ENCODE measurements at regions not wholly inside any gene's neighbourhood (a gene's known extent, or its start where the extent isn't known, plus 50 kb on each side); places are given as distances from the start of the nearest gene placed in this dataset.

DNA sequence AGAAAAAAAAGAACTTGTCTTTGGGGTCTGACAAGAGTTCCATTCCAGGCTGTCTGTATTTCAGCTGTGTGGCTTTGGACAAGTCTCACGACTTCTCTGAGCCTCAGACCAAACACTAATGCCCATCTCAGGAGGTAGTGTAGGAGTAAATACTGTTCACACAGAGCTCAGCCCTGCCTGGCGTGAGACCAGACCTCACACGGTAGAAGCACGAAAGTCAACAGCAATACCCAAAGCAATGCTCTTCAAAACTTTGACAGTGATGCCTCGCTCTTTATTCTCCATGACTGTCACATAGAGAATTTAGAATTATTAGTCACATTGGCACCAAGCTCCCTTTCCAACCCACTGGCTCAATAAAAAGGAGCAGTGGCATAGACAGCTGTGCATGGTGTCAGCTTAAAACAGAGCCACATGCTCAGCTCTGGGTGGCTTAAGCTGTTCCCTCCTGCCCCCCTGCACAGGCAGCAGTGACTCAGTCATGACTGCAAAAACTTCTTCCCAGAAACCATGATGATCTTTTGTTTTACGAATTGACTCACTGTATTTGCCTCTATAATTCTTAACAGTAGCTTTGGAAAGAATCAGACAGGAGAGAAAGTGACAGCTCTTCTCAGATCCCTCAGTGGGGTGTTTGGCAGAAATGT lies 74.0 kb upstream of the PHF21B start:
- no peaks in the 10 kb centered on the region for H3K27me3 ChIP-seq
- intact Hi-C loops (cut with DNase I): no loop called here

DNA sequence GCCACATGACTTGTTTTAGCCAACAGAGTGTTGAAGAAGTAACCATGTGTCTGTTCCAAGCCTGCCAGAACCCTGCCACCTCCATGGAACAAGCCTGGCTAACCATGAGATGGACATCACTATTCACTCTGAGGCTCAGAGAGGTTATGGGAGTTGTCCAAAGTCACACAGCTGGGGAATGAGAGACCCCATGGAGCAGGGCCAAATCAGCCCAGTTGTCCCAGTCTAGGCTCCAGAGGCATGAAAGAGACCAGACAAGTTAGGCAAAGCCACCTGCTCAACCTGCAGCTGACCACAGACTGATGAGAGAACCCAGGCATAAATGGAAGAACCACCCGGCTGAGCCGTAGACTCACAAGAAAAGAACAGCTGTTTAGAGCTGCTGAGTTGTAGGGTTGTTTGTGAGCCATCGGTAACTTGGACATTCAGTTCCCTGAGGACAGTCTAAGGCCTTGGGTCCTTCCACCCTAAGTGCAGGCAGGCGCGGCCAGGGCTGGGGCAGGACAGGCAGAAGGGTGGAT lies 74.7 kb upstream of the PHF21B start:
- no peaks in the 10 kb centered on the region for H3K9me3 ChIP-seq
- intact Hi-C loops (cut with DNase I): no loop called here
- no peaks in the 10 kb centered on the region for H3K4me1 ChIP-seq
- no peak overlapping the region for H3K27ac ChIP-seq
- H3K27me3 ChIP-seq: no peaks in the 10 kb centered on the region
- TF ChIP-seq, protein P1, sequence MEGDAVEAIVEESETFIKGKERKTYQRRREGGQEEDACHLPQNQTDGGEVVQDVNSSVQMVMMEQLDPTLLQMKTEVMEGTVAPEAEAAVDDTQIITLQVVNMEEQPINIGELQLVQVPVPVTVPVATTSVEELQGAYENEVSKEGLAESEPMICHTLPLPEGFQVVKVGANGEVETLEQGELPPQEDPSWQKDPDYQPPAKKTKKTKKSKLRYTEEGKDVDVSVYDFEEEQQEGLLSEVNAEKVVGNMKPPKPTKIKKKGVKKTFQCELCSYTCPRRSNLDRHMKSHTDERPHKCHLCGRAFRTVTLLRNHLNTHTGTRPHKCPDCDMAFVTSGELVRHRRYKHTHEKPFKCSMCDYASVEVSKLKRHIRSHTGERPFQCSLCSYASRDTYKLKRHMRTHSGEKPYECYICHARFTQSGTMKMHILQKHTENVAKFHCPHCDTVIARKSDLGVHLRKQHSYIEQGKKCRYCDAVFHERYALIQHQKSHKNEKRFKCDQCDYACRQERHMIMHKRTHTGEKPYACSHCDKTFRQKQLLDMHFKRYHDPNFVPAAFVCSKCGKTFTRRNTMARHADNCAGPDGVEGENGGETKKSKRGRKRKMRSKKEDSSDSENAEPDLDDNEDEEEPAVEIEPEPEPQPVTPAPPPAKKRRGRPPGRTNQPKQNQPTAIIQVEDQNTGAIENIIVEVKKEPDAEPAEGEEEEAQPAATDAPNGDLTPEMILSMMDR (IDR thresholded peaks at IDR 0.05): no peak
- DNase-seq (ENCODE audit: low spot score in 2 of 2): no peak
- H3K36me3 ChIP-seq: no peaks in the 10 kb centered on the region
- no peak overlapping the region for H3K4me3 ChIP-seq

More for the DNA sequence above, 74.0 kb upstream of the PHF21B start:
- Histone ChIP-seq H3K36me3 (no peaks in the 10 kb centered on the region), H3K9me3 (no peaks in the 10 kb centered on the region), H3K4me1 (no peaks in the 10 kb centered on the region), H3K27ac (no peak overlapping the region), H3K4me3 (no peak overlapping the region)
- TF ChIP-seq, protein P1 (IDR thresholded peaks at IDR 0.05): no peak
- no peak for DNase-seq (ENCODE audit: low spot score in 2 of 2)

DNA sequence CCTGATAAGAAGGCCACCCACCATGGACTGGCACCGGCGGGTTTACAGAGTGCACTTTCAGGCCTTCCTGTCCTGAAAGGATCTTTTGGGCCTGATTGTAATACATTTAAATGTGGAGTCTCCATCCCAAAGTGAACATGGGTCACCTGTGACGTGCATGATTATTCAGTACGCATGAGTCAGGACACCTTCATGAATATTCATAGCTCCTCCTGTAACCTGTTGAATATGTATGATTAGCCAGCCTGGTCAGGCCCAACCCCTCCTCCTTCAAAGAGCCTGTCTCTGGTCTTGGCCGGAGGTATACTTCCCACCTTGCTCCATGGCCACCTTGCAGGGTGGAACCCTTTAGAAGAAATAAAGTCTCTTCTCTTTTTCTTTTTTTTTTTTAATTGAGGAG lies 75.9 kb upstream of the NUP50 start:
- no peak for DNase-seq (ENCODE audit: low spot score in 2 of 2)
- H3K4me3 ChIP-seq: no peak overlapping the region
- no peak overlapping the region for H3K27ac ChIP-seq
- no peaks in the 10 kb centered on the region for H3K36me3 ChIP-seq
- H3K9me3 ChIP-seq: no peaks in the 10 kb centered on the region
- TF ChIP-seq, protein P1 (IDR thresholded peaks at IDR 0.05): no peak
- intact Hi-C loops (cut with DNase I): no loop called here
- no peaks in the 10 kb centered on the region for H3K27me3 ChIP-seq
- no peaks in the 10 kb centered on the region for H3K4me1 ChIP-seq

DNA sequence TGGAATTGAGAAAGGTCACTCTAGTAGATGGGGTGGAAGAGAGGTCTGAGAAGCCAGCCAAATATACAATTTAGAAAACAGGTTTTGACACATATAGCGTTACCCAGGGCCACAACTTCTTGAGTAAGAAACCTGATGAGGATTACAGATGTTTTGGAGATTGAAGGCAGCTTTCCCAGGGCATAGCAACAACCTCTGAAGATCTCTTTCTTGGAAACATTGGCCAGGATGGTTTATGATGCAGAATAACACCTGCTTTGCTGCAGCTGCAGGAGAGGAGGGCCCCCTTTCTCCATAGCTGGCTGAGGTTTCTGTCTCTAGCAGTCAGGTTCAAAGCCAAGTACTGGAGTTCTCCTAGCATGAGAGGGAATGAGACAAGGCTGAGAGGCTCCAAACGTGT lies 75.1 kb upstream of the NUP50 start:
- no peaks in the 10 kb centered on the region for H3K4me1 ChIP-seq
- DNase-seq (ENCODE audit: low spot score in 2 of 2): no peak
- H3K27ac ChIP-seq: no peak overlapping the region
- no peak overlapping the region for H3K4me3 ChIP-seq
- H3K36me3 ChIP-seq: no peaks in the 10 kb centered on the region
- H3K9me3 ChIP-seq: no peaks in the 10 kb centered on the region
- no peaks in the 10 kb centered on the region for H3K27me3 ChIP-seq
- intact Hi-C loops (cut with DNase I): no loop called here
- TF ChIP-seq, protein P1 (IDR thresholded peaks at IDR 0.05): no peak

DNA sequence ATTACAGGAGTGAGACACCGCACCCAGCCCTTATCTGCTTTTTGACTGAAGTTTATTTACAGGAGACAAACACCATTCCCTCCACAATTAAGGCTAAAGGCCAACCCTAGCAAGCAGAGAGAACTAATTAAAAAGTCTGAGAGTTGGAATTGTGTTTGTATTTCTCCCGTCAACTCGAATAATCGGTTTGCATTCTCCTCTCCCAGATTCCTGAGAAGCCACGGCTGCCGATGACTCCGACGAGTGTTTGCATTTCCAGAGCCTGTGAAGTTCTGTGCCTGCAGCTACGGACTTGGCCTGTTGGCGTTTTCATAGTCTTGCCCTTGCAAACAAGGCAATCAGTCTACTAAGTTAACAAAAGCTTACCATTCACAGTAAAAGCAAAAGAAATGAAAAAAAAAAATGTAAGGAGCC lies 73.2 kb upstream of the NUP50 start:
- Histone ChIP-seq H3K27me3 (peaks cover 6% of the 10 kb centered on the region), H3K4me3 (no peak overlapping the region), H3K27ac (no peak overlapping the region), H3K36me3 (no peaks in the 10 kb centered on the region), H3K4me1 (no peaks in the 10 kb centered on the region), H3K9me3 (no peaks in the 10 kb centered on the region)
- intact Hi-C loops (cut with DNase I): no loop called here
- no peak for DNase-seq (ENCODE audit: low spot score in 2 of 2)
- TF ChIP-seq, protein P1 (IDR thresholded peaks at IDR 0.05): no peak
